COLO668 (cell line): ENCODE measurements at regions not wholly inside any gene's neighbourhood (a gene's known extent, or its start where the extent isn't known, plus 50 kb on each side); places are given as distances from the start of the nearest gene placed in this dataset.

Experiments
- DNase-seq: peaks from one replicate; lab custom pipeline; 2025; ENCODE audit not compliant: unreplicated experiment; lab: John Stamatoyannopoulos, UW

DNA sequence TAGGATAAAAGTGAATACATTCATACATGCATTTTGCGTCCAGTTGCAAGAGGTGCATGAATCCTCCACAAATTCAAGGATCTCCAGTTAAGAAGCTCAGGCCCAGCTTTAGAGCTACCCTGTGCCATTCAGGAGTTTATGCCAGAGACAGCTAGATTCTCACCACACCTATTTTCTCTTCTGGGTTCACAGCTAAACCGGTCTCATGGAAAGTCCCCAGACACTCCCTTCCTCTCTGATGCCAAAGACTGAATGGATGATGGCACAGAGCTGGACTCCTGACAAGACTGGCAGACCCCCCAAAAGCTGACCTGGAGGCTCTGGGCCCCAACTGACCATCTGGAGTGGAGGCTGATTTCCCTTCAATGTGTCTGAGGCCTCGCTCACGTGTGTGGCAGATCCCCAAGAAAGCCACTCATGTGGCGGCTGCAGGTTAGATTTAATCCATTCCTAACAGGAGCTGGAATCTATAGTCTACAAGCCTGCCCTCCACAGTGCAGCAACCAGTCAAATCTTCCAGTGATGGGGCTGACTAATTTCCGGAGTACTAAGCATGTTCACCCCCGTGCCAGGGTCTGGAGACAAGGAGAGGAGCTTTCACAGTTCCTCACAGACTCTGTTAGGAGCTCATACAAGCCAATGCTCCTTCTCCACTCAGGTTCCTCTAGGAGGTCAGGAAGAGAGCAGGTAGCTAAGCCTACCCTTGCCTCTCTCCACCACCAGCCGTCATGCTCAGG is 257.1 kb downstream of the BCL11A start:
- no peak for DNase-seq

DNA sequence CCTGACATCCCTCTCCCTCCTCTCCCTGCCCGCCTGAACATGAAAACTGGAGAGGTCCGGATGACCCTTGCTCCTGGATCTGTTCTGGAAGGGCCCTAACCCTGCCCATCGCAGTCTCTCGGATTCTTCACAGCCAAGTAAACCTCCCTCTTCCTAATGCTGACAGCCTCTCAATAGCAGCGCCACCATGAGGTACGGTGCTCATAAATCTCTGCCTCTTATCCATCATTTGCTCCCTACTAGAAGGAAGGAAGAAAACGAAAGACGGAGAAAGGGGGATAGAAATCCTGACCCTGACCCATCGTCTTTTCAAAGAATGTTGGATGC is 257.9 kb downstream of the BCL11A start:
- no peak for DNase-seq

- DNase-seq = no peak
These were observed 258.4 kb downstream of the BCL11A start for GRCh38 chr2:60294901-60295635.

- DNase-seq = no peak
These were observed 261.2 kb downstream of the BCL11A start for GRCh38 chr2:60292242-60292641.

- no peak for DNase-seq
These were observed 262.9 kb downstream of the BCL11A start for GRCh38 chr2:60290509-60290908.

DNA sequence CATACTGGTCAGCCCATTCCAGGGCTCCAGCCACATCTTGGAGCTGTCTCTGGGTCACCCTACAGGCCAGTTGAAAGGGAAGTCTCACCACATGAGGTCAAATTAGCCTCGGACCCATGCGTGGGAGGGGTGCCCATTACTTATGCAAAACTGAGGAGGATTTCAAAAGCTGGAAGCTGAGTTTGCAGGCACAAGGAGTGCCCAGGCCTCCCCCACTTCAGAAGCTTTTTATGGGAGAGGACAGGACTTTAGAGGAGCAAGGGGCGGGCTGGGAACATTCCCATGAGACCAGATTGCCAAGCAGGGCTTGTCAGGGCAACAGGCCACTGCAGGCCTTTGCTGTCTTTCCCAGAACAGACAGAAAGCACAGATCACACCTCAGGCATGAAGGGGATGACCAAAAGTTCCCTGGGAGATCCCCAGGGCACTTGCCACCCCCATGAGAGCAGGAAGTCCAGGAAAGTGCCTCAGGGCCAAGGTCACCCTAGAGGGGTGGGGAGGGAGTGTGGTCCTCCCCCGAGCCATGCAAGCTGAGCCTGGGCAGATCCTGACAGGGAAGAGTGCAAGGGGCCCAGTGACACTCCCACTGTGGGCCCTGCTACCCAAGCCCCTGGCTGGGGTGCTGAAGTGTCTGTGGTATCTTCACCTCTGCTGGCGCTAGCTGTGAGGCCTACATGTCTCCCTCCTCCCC is 267.7 kb downstream of the BCL11A start:
- no peak for DNase-seq

- no peak for DNase-seq
These were observed 269.8 kb downstream of the BCL11A start for GRCh38 chr2:60283626-60284025.

DNA sequence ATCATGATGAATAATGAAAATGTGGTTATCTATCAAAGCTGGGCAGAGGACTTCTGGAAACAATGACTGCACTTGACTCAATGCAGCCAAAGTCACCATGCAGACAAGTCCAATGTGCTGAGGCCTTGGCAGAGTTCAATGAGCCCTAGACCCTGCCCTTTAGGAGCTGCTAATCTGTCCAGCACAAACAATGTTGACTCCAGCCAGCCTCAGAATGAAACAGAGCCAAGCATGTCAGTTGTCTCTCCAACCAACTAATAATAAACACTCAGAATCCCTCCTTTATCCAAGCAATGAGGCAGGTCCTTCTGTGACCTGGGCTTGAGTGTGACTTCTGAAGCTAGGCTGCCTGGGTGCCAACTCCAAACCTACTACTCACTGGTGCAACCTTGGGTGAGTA is 270.6 kb downstream of the BCL11A start:
- no peak for DNase-seq

DNA sequence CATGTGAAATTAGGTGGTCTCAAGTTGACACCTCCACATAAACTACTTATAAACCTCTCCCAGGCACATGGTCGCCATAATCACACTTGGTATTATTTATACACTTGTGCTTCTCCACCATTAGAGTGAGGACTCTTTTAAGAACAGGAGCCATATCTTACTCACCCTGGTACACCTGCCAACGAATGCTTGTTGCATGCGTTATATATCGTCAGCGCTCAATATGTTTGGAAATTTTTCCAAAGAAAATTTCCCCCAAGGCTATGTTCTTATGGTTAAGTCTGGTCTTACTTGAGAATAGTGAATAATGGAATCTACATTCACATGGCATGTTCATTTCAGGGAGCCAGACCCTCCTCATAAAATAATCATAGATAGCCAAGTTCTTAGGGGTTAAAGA is 271.7 kb downstream of the BCL11A start:
- DNase-seq = no peak

- DNase-seq = no peak
These were observed 273.2 kb downstream of the BCL11A start for GRCh38 chr2:60280238-60280637.

DNA sequence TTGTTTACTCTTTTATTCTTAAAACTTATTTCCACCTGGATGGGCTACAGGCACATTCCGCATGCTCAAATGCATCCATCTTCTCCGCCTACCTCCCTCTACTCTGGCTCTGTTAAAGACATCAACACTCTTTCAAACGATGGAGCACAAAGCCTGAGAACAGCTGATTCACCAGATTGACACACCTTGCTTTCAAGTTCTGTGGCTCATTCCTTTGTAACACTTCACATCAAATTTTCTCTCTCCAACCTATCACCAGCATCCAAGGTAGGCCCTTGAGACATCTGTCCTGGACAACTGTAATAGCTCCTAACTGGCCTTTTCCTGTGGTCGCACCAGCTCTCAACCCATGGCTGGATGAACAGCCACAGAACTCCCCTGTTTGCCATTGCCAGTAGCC is 274.5 kb downstream of the BCL11A start:
- no peak for DNase-seq

GRCh38 chr2:60275958-60276357 is 277.5 kb downstream of the BCL11A start:
- DNase-seq = no peak

DNA sequence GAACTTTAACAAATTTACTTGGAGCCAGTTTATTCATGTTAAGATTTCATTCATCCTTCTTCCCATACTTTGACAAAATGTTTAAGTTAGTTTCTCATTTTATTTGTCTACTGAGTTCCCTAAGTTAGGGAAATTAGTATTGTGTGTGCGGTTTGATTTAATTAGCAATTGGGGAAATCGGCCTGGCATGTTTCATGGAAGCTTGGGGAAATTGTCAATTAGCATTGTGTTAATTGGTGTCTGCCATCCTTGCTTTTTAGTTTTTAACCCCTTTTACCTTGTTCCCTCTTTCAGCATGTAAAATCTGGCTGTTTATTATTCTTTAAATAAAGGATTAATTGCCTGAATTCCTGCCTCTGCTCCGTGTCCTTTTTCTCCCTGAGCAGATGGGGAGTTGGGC is 279.6 kb downstream of the BCL11A start:
- no peak for DNase-seq

GRCh38 chr2:60271713-60272112 is 281.7 kb downstream of the BCL11A start:
- DNase-seq = no peak

DNA sequence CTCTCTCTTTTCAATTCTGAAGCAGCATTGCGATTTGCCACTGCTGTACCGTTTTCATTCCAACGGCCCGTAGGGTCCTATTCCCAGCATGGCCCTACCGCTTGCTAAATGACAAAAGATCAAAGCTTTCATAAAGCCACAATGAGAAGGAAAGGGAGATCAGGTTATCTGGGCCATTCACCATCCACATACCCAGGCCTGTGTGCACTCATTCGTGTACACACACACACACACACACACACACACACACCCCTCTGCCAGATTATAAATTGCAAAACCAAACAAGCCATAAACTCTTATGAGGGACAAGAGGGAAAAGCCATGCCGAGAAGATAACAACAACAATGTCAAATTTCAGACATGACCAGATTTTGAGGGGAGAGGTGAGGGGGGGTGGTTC is 282.3 kb downstream of the BCL11A start:
- no peak for DNase-seq

- DNase-seq = no peak
These were observed 284.8 kb downstream of the BCL11A start for GRCh38 chr2:60268661-60269060.

DNA sequence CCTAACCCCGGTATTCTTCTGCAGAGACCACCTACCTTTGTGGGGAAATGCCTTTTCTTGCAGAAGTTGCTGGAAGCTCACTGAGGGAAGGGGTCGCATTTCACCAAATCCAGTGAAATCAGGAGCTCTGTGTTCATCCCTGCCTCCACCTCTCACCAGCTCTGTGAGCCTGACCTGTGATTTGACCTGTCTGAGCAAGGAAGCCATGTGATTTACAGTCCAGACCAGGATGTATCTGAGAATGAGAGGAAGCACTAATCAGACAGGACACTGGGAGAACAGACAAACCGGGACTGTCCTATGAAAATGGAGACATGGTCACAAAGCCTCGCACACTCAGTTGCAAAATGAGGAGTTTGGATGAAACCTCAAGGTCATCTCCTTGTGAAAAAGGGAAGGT is 285.4 kb downstream of the BCL11A start:
- no peak for DNase-seq

GRCh38 chr2:60267122-60267521 is 286.3 kb downstream of the BCL11A start:
- no peak for DNase-seq

DNA sequence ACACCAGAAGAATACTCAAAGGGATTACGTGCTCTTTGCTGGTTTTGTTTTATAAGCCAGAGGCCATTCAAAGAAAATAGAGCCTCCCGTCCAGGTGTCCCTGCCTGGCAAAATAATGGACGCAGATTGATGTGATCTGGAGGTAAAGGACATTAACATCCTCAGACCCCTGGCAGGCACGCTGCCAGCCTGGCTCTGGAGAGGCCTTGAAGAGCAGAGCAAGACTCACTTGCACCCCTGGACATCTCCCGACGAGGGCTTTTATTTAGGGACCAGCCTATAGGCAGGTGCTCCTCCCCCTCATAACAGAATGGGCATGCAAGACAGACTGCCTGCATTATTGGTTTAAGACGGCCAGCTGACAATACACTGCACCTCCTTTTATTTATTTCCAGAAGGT is 291.3 kb downstream of the BCL11A start:
- no peak for DNase-seq

- no peak for DNase-seq
These were observed 292.7 kb downstream of the BCL11A start for GRCh38 chr2:60260639-60261296.

GRCh38 chr2:60259781-60260180 is 293.7 kb downstream of the BCL11A start:
- no peak for DNase-seq
